ENCODE measurements at regions not wholly inside any gene's neighbourhood (a gene's known extent, or its start where the extent isn't known, plus 50 kb on each side); places are given as distances from the start of the nearest gene placed in this dataset.

- Histone ChIP-seq H3K4me1 (ENCODE audit: control insufficient read depth in 1 of 2, extremely low read depth in 1 of 2, insufficient read depth in 2 of 2, low read length in 2 of 2) (no peaks in the 10 kb centered on the region), H3K27me3 (replicated peaks in 1 of 2; ENCODE audit: control insufficient read depth in 2 of 2, extremely low read depth in 1 of 2, insufficient read depth in 2 of 2, low read length in 1 of 2) (no peaks in the 10 kb centered on the region), H3K4me3 (ENCODE audit: control insufficient read depth in 1 of 2, extremely low read depth in 1 of 2, low read length in 1 of 2) (no peak overlapping the region), H3K27ac (ENCODE audit: low read length) (no peak overlapping the region), H3K36me3 (ENCODE audit: control insufficient read depth in 2 of 2, extremely low read depth in 1 of 2, insufficient read depth in 1 of 2, low read length in 1 of 2) (no peaks in the 10 kb centered on the region), H3K9me3 (peaks cover 2% of the 10 kb centered on the region)
- Mint-ChIP-seq H3K4me1 (no peaks in the 10 kb centered on the region), H3K4me3 (no peak overlapping the region), H3K27ac (no peak overlapping the region), H3K27me3 (peaks cover 0 to 3% of the 10 kb centered on the region in 2 donors), H3K36me3 (no peaks in the 10 kb centered on the region), H3K9me3 (no peaks in the 10 kb centered on the region)
- ChIA-PET POLR2A (no interaction called here), CTCF (no interaction called here)
- DNase-seq (no peak), ATAC-seq (replicated peaks in 1 of 4) (no peak)
- 71% methylated on average over 1 of the region's 1 CpG for WGBS (ENCODE audit: insufficient coverage)
Observed at GRCh38 chr3:110615454-110615853, 456.2 kb upstream of the NECTIN3 start.

DNA sequence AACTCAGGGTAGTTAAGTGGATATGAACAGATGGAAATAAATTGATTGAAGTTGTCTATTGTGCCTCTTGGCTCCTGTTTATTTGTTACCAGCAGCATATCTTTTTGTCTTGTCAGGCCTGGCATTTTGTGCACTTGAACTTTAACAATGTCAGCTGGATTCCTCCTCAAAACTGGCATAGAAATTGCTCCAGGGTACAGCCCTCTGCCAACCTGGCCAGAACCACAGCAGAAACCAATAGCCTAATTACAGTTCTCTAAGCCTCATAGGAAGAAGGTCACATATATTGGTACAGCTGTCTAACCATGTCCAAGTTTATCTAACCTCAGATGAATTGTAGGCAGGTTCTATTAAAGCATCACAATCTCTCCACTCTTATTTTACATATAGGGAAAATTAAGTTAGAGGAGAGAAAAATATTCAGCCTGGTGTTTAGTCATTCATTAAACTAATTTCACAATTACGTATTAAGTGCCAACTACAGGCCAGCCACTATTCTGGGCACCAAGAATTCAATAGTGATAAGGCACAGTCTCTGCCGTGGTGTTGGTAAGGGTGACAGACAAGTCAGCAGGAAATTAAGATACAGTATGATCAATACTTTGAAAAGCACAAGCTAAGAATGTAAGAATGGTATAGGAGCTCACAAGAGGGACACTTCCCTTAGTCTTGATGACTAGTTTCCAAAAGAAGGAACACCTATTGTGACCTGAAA is 452.9 kb upstream of the NECTIN3 start:
- H3K9me3 Mint-ChIP-seq, result no peaks in the 10 kb centered on the region
- H3K4me3 ChIP-seq (ENCODE audit: control insufficient read depth in 1 of 2, extremely low read depth in 1 of 2, low read length in 1 of 2), result no peak overlapping the region
- no peaks in the 10 kb centered on the region for H3K36me3 ChIP-seq (ENCODE audit: control insufficient read depth in 2 of 2, extremely low read depth in 1 of 2, insufficient read depth in 1 of 2, low read length in 1 of 2)
- H3K27ac Mint-ChIP-seq, result no peak overlapping the region
- DNase-seq (no peak), ATAC-seq (replicated peaks in 1 of 4) (no peak)
- H3K4me1 Mint-ChIP-seq, result peaks cover 0 to 5% (median 4%) of the 10 kb centered on the region in 3 donors
- POLR2A ChIA-PET, result no interaction called here
- peaks cover 0 to 3% of the 10 kb centered on the region in 2 donors for H3K27me3 Mint-ChIP-seq
- H3K27ac ChIP-seq (ENCODE audit: low read length), result no peak overlapping the region
- no peaks in the 10 kb centered on the region for H3K27me3 ChIP-seq (replicated peaks in 1 of 2; ENCODE audit: control insufficient read depth in 2 of 2, extremely low read depth in 1 of 2, insufficient read depth in 2 of 2, low read length in 1 of 2)
- WGBS (ENCODE audit: insufficient coverage), result 100% methylated on average over 1 of the region's 2 CpGs
- CTCF ChIA-PET, result no interaction called here
- H3K4me3 Mint-ChIP-seq, result no peak overlapping the region
- no peaks in the 10 kb centered on the region for H3K36me3 Mint-ChIP-seq
- H3K4me1 ChIP-seq (ENCODE audit: control insufficient read depth in 1 of 2, extremely low read depth in 1 of 2, insufficient read depth in 2 of 2, low read length in 2 of 2), result no peaks in the 10 kb centered on the region
- peaks cover 2% of the 10 kb centered on the region for H3K9me3 ChIP-seq

DNA sequence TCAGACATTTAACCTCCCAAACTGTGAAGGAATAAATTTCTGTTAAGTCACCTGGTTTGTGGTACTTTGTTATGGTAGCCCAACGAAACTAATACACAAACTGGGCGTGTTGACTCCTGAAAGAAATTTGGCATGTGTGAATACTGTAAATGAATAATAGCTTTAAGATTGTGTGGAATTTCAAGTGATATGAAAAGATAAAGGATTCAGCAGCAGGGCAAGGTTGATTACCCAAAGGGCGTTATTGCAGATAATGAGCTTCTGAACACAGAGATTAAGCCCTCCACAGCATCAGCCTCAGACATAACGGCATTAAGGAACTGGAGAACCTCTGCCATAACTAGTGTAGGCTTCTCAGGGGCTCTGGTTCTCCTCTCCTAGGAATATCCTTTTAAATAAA is 451.5 kb upstream of the NECTIN3 start:
- Mint-ChIP-seq H3K27me3 (peaks cover 0 to 3% of the 10 kb centered on the region in 2 donors), H3K27ac (no peak overlapping the region), H3K9me3 (no peaks in the 10 kb centered on the region), H3K4me1 (peaks cover 0 to 7% (median 5%) of the 10 kb centered on the region in 3 donors), H3K4me3 (no peak overlapping the region), H3K36me3 (no peaks in the 10 kb centered on the region)
- no peak overlapping the region for H3K4me3 ChIP-seq (ENCODE audit: control insufficient read depth in 1 of 2, extremely low read depth in 1 of 2, low read length in 1 of 2)
- POLR2A ChIA-PET, result no interaction called here
- no peak overlapping the region for H3K27ac ChIP-seq (ENCODE audit: low read length)
- CTCF ChIA-PET, result no interaction called here
- no peak for DNase-seq
- WGBS (ENCODE audit: insufficient coverage), result 87% methylated on average over 2 of the region's 4 CpGs
- H3K27me3 ChIP-seq (replicated peaks in 1 of 2; ENCODE audit: control insufficient read depth in 2 of 2, extremely low read depth in 1 of 2, insufficient read depth in 2 of 2, low read length in 1 of 2), result no peaks in the 10 kb centered on the region
- H3K36me3 ChIP-seq (ENCODE audit: control insufficient read depth in 2 of 2, extremely low read depth in 1 of 2, insufficient read depth in 1 of 2, low read length in 1 of 2), result no peaks in the 10 kb centered on the region
- no peaks in the 10 kb centered on the region for H3K4me1 ChIP-seq (ENCODE audit: control insufficient read depth in 1 of 2, extremely low read depth in 1 of 2, insufficient read depth in 2 of 2, low read length in 2 of 2)
- peaks cover 2% of the 10 kb centered on the region for H3K9me3 ChIP-seq
- ATAC-seq (replicated peaks in 1 of 4), result no peak

DNA sequence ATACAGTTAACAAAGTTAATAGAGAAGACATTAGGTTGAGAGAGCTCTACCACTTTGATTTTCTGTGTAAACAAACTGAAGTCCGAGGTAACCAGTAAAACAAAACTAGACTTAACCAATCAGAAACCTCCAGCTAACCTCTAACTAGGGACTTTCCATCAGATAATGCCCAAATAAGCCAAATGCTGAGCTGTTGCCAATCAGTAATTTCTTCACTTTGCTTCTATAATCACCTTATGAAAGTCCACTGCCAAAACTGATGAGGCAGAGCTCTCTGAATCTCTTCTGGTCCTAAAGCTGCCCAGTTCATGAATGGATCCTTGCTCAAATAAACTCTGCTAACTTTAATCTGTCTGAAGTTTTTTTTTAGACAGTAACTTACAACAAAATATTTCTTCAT is 448.0 kb upstream of the NECTIN3 start:
- CTCF ChIA-PET, result no interaction called here
- no CpG with 5 or more reads among the region's 1 CpG for WGBS (ENCODE audit: insufficient coverage)
- Mint-ChIP-seq H3K4me1 (peaks cover 19 to 31% (median 29%) of the 10 kb centered on the region in 3 donors), H3K36me3 (no peaks in the 10 kb centered on the region), H3K27ac (no peak overlapping the region), H3K4me3 (no peak overlapping the region), H3K9me3 (no peaks in the 10 kb centered on the region), H3K27me3 (no peaks in the 10 kb centered on the region)
- no peak for ATAC-seq (replicated peaks in 1 of 4)
- Histone ChIP-seq H3K27ac (ENCODE audit: low read length) (no peak overlapping the region), H3K27me3 (replicated peaks in 1 of 2; ENCODE audit: control insufficient read depth in 2 of 2, extremely low read depth in 1 of 2, insufficient read depth in 2 of 2, low read length in 1 of 2) (no peaks in the 10 kb centered on the region), H3K9me3 (no peaks in the 10 kb centered on the region), H3K36me3 (ENCODE audit: control insufficient read depth in 2 of 2, extremely low read depth in 1 of 2, insufficient read depth in 1 of 2, low read length in 1 of 2) (no peaks in the 10 kb centered on the region), H3K4me1 (ENCODE audit: control insufficient read depth in 1 of 2, extremely low read depth in 1 of 2, insufficient read depth in 2 of 2, low read length in 2 of 2) (no peaks in the 10 kb centered on the region), H3K4me3 (ENCODE audit: control insufficient read depth in 1 of 2, extremely low read depth in 1 of 2, low read length in 1 of 2) (no peak overlapping the region)
- POLR2A ChIA-PET, result no interaction called here
- DNase-seq, result no peak

GRCh38 chr3:110624576-110624975 is 447.0 kb upstream of the NECTIN3 start:
- WGBS (ENCODE audit: insufficient coverage), result no CpG with 5 or more reads among the region's 3 CpGs
- Mint-ChIP-seq H3K9me3 (no peaks in the 10 kb centered on the region), H3K4me1 (peaks cover 23 to 34% (median 32%) of the 10 kb centered on the region in 3 donors), H3K27ac (no peak overlapping the region), H3K36me3 (no peaks in the 10 kb centered on the region), H3K27me3 (no peaks in the 10 kb centered on the region), H3K4me3 (no peak overlapping the region)
- Histone ChIP-seq H3K4me3 (ENCODE audit: control insufficient read depth in 1 of 2, extremely low read depth in 1 of 2, low read length in 1 of 2) (no peak overlapping the region), H3K27me3 (replicated peaks in 1 of 2; ENCODE audit: control insufficient read depth in 2 of 2, extremely low read depth in 1 of 2, insufficient read depth in 2 of 2, low read length in 1 of 2) (no peaks in the 10 kb centered on the region), H3K27ac (ENCODE audit: low read length) (no peak overlapping the region), H3K4me1 (ENCODE audit: control insufficient read depth in 1 of 2, extremely low read depth in 1 of 2, insufficient read depth in 2 of 2, low read length in 2 of 2) (no peaks in the 10 kb centered on the region), H3K9me3 (no peaks in the 10 kb centered on the region), H3K36me3 (ENCODE audit: control insufficient read depth in 2 of 2, extremely low read depth in 1 of 2, insufficient read depth in 1 of 2, low read length in 1 of 2) (no peaks in the 10 kb centered on the region)
- ATAC-seq (replicated peaks in 1 of 4) (no peak), DNase-seq (no peak)
- ChIA-PET POLR2A (no interaction called here), CTCF (interaction anchor here in 1 of 2 donors (1.0 kb wide), 1 partner anchor 1092 kb away, joined by 3 read pairs; no protein-coding TSS in a partner anchor)

DNA sequence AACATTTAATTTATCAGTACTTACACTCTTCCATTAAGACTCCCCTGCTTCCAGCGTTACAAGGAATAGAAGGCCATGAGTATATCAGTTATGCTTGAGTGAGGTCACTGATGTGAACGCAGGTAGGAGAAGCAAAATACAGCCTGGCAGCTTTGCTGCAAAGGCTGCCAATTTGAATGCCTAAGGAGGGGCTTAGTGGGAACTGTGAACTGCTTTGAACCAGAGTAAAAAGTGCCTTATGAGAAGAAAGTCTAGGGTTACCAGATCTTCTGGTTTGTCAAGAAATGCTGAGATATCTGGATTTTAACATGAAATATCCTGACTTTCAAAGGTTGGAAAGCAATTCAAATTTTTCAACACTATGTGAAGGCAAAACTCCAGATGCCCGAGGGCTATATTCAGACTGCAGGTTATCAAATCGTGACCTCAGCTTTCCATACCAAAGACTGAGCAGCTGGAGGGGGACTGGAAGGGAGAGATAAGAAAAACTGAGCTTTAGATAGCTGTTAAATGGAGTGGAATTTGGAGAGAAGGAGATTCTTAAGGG is 446.3 kb upstream of the NECTIN3 start:
- H3K4me3 Mint-ChIP-seq, result no peak overlapping the region
- H3K9me3 Mint-ChIP-seq, result no peaks in the 10 kb centered on the region
- no peaks in the 10 kb centered on the region for H3K36me3 ChIP-seq (ENCODE audit: control insufficient read depth in 2 of 2, extremely low read depth in 1 of 2, insufficient read depth in 1 of 2, low read length in 1 of 2)
- peak overlapping the region in 1 of 2 donors; percentile 79 for H3K27ac Mint-ChIP-seq
- H3K4me1 ChIP-seq (ENCODE audit: control insufficient read depth in 1 of 2, extremely low read depth in 1 of 2, insufficient read depth in 2 of 2, low read length in 2 of 2), result no peaks in the 10 kb centered on the region
- ATAC-seq (replicated peaks in 1 of 4), result no peak
- no peak for DNase-seq
- no peak overlapping the region for H3K4me3 ChIP-seq (ENCODE audit: control insufficient read depth in 1 of 2, extremely low read depth in 1 of 2, low read length in 1 of 2)
- POLR2A ChIA-PET, result no interaction called here
- H3K27me3 Mint-ChIP-seq, result no peaks in the 10 kb centered on the region
- no peaks in the 10 kb centered on the region for H3K9me3 ChIP-seq
- WGBS (ENCODE audit: insufficient coverage), result 92% methylated on average over 1 of the region's 4 CpGs
- peaks cover 23 to 34% (median 32%) of the 10 kb centered on the region in 3 donors for H3K4me1 Mint-ChIP-seq
- CTCF ChIA-PET, result interaction anchor here in 1 of 2 donors (1.0 kb wide), 1 partner anchor 1091 kb away, joined by 3 read pairs; no protein-coding TSS in a partner anchor
- H3K27me3 ChIP-seq (replicated peaks in 1 of 2; ENCODE audit: control insufficient read depth in 2 of 2, extremely low read depth in 1 of 2, insufficient read depth in 2 of 2, low read length in 1 of 2), result no peaks in the 10 kb centered on the region
- H3K36me3 Mint-ChIP-seq, result no peaks in the 10 kb centered on the region
- H3K27ac ChIP-seq (ENCODE audit: low read length), result no peak overlapping the region
